ENCODE measurements at regions not wholly inside any gene's neighbourhood (a gene's known extent, or its start where the extent isn't known, plus 50 kb on each side); places are given as distances from the start of the nearest gene placed in this dataset.

DNA sequence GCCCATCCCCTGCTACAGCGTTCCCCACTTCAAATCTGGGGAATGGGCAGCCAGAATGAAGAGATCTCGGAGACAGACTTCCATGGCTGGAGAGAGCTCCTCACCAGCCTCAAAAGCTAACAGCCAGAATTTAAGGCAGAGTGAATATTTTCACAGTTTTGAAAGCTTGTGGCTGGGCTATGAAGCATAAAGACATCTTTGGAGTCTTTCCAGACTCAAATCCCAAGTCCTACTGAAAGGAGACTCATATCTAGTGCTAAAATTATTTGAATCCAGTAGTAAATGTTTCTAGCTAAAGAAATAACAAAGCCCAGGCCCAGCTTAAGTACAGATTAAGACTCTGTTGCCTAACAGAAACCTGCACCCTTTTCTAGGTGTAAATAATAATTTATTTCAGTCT, 628.4 kb upstream of the ALCAM start:
- TF ChIP-seq, protein P1, sequence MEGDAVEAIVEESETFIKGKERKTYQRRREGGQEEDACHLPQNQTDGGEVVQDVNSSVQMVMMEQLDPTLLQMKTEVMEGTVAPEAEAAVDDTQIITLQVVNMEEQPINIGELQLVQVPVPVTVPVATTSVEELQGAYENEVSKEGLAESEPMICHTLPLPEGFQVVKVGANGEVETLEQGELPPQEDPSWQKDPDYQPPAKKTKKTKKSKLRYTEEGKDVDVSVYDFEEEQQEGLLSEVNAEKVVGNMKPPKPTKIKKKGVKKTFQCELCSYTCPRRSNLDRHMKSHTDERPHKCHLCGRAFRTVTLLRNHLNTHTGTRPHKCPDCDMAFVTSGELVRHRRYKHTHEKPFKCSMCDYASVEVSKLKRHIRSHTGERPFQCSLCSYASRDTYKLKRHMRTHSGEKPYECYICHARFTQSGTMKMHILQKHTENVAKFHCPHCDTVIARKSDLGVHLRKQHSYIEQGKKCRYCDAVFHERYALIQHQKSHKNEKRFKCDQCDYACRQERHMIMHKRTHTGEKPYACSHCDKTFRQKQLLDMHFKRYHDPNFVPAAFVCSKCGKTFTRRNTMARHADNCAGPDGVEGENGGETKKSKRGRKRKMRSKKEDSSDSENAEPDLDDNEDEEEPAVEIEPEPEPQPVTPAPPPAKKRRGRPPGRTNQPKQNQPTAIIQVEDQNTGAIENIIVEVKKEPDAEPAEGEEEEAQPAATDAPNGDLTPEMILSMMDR (IDR thresholded peaks at IDR 0.05), result no peak
- TF ChIP-seq ZFX (IDR thresholded peaks at IDR 0.05; ENCODE audit: borderline replicate concordance), result no peak

Measured in 22Rv1 (cell line).